Thoracic aorta (tissue), 2 donors: ENCODE measurements at regions not wholly inside any gene's neighbourhood (a gene's known extent, or its start where the extent isn't known, plus 50 kb on each side); places are given as distances from the start of the nearest gene placed in this dataset.
A peak's percentile ranks its signal among the peaks of the same experiment; 100 is the strongest.

Experiments
- ATAC-seq: fragments of 150-250 bp; one replicate; pipeline ENCODE4 v1.8.0; 2017; ENCODE audit warnings: low read depth; ENCODE audit not compliant: insufficient number of reproducible peaks, low FRiP score
- DNase-seq: peaks from one replicate; pipeline ENCODE4 v3.0.0-alpha.2; 2020; ENCODE audit warnings: low spot score
- H3K27ac ChIP-seq, 2 donors: fragments of 200-600 bp; sonication (generic); 1 replicate in 1 of 2; 2 replicates in 1 of 2; pipeline ENCODE4 v1.5.1; 2016; ENCODE audit warnings: mild to moderate bottlenecking in 2 of 2, moderate library complexity in 2 of 2
- H3K27me3 ChIP-seq: fragments of 200-600 bp; sonication (generic); replicated peaks from 2 replicates; pipeline ENCODE4 v1.6.0; 2016; ENCODE audit warnings: mild to moderate bottlenecking; ENCODE audit not compliant: insufficient read depth
- H3K36me3 ChIP-seq: fragments of 200-600 bp; sonication (generic); one replicate; pipeline ENCODE4 v1.5.1; 2016
- H3K4me1 ChIP-seq, 2 donors: fragments of 200-600 bp; sonication (generic); 1 replicate in 1 of 2; 2 replicates in 1 of 2; pipeline versions ENCODE4 v1.5.1 to v1.6.0; 2016; ENCODE audit warnings: low read depth in 2 of 2, mild to moderate bottlenecking in 1 of 2; ENCODE audit not compliant: control insufficient read depth in 1 of 2
- H3K4me3 ChIP-seq: fragments of 200-600 bp; sonication (generic); 2 replicates; pipeline ENCODE4 v1.5.1; 2016; ENCODE audit warnings: mild to moderate bottlenecking
- H3K9me3 ChIP-seq: fragments of 200-600 bp; sonication (generic); 2 replicates; pipeline ENCODE4 v1.5.1; 2016
- TF ChIP-seq, protein P1 (sequence below): fragments of 200-600 bp; sonication (generic); IDR thresholded peaks from one replicate; pipeline ENCODE4 v1.5.1; 2019; ENCODE audit warnings: antibody characterized with exemption

- H3K4me3 ChIP-seq, result no peak overlapping the region
- TF ChIP-seq, protein P1, sequence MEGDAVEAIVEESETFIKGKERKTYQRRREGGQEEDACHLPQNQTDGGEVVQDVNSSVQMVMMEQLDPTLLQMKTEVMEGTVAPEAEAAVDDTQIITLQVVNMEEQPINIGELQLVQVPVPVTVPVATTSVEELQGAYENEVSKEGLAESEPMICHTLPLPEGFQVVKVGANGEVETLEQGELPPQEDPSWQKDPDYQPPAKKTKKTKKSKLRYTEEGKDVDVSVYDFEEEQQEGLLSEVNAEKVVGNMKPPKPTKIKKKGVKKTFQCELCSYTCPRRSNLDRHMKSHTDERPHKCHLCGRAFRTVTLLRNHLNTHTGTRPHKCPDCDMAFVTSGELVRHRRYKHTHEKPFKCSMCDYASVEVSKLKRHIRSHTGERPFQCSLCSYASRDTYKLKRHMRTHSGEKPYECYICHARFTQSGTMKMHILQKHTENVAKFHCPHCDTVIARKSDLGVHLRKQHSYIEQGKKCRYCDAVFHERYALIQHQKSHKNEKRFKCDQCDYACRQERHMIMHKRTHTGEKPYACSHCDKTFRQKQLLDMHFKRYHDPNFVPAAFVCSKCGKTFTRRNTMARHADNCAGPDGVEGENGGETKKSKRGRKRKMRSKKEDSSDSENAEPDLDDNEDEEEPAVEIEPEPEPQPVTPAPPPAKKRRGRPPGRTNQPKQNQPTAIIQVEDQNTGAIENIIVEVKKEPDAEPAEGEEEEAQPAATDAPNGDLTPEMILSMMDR, result no peak
- ATAC-seq, result no peak
- DNase-seq, result no peak
- no peaks in the 10 kb centered on the region for H3K27me3 ChIP-seq
- no peaks in the 10 kb centered on the region for H3K36me3 ChIP-seq
- H3K27ac ChIP-seq, result no peak overlapping the region
- H3K9me3 ChIP-seq, result no peaks in the 10 kb centered on the region
- H3K4me1 ChIP-seq, result no peaks in the 10 kb centered on the region
These were observed 96.8 kb downstream of the TUSC7 start for GRCh38 chr3:116806351-116806750.

DNA sequence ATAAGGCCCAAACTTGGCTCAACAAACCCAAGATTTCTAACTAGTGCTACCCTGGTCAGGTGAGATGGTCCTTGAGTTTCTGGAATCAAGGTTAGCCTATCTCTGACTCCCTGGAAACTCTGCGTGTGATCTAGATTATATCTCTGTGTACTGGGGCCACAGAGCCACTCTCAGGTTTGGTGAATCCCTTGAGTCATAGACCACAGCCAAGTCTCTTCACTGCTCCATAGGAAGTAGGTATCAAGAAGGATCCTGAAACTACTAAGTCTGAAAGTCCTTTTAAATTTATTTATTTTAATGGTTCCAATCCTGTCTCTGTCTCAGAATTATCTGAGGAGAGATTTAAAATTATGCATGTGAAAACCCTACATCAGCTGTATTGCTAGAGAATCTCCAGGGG is 99.1 kb downstream of the TUSC7 start:
- Histone ChIP-seq H3K4me3 (no peak overlapping the region), H3K36me3 (no peaks in the 10 kb centered on the region)

GRCh38 chr3:116809208-116809607 is 99.6 kb downstream of the TUSC7 start:
- Histone ChIP-seq H3K36me3 (no peaks in the 10 kb centered on the region), H3K4me1 (no peaks in the 10 kb centered on the region), H3K9me3 (no peaks in the 10 kb centered on the region), H3K27ac (no peak overlapping the region), H3K27me3 (no peaks in the 10 kb centered on the region), H3K4me3 (no peak overlapping the region)
- TF ChIP-seq, protein P1, result no peak
- DNase-seq (no peak), ATAC-seq (no peak)

More for the DNA sequence above, 99.1 kb downstream of the TUSC7 start:
- DNase-seq (no peak), ATAC-seq (peak; percentile 43)
- H3K27ac ChIP-seq, result no peak overlapping the region
- TF ChIP-seq, protein P1, result no peak
- no peaks in the 10 kb centered on the region for H3K4me1 ChIP-seq
- H3K27me3 ChIP-seq, result no peaks in the 10 kb centered on the region
- H3K9me3 ChIP-seq, result no peaks in the 10 kb centered on the region

- Histone ChIP-seq H3K4me1 (no peaks in the 10 kb centered on the region), H3K36me3 (no peaks in the 10 kb centered on the region), H3K4me3 (no peak overlapping the region), H3K9me3 (no peaks in the 10 kb centered on the region), H3K27me3 (no peaks in the 10 kb centered on the region), H3K27ac (no peak overlapping the region)
- TF ChIP-seq, protein P1, result no peak
- ATAC-seq (no peak), DNase-seq (no peak)
These were observed 102.2 kb downstream of the TUSC7 start for GRCh38 chr3:116811754-116812153.

- Histone ChIP-seq H3K36me3 (no peaks in the 10 kb centered on the region), H3K4me3 (no peak overlapping the region), H3K4me1 (no peaks in the 10 kb centered on the region), H3K9me3 (no peaks in the 10 kb centered on the region), H3K27ac (no peak overlapping the region), H3K27me3 (no peaks in the 10 kb centered on the region)
- TF ChIP-seq, protein P1, result no peak
- DNase-seq (no peak), ATAC-seq (no peak)
These were observed 103.4 kb downstream of the TUSC7 start for GRCh38 chr3:116812949-116813348.
